ENCODE measurements at regions not wholly inside any gene's neighbourhood (a gene's known extent, or its start where the extent isn't known, plus 50 kb on each side); places are given as distances from the start of the nearest gene placed in this dataset.

- TF ChIP-seq CTCF (IDR thresholded peaks at IDR 0.05), result peak; percentile 32 to 85 (median 66)
- no peak for TF ChIP-seq POLR2A (IDR thresholded peaks at IDR 0.05)
Measured at GRCh38 chr2:40760071-40760666, 308.3 kb upstream of the SLC8A1 start.

Data from esophagus squamous epithelium (tissue), 4 donors.